ENCODE measurements at regions not wholly inside any gene's neighbourhood (a gene's known extent, or its start where the extent isn't known, plus 50 kb on each side); places are given as distances from the start of the nearest gene placed in this dataset.

DNA sequence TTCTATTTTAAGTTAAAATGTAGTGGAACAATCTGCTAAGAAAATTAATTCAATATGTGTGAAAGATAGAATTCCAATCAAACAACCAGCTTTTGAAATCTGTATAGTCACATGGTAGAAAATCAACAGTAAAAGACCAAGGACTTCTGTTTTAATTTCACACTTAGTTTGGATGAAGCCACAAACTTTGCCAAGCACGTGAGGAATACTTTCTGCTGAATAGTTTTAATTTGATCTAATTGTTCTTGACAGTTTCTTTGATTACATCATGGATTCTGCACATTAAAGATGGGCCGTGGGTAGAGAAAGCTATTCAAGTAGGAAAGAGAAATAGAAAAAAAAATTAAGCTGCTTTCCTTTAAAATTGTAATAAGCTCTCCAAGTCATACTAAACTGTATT is 137.9 kb upstream of the FAM241A start:
- H3K4me3 ChIP-seq = no peak overlapping the region
- H3K9me3 ChIP-seq = no peaks in the 10 kb centered on the region
- H3K4me1 ChIP-seq = no peaks in the 10 kb centered on the region
- no peak overlapping the region for H3K27ac ChIP-seq
- no peak for DNase-seq
- TF ChIP-seq POLR2A (IDR thresholded peaks at IDR 0.05) = no peak
- TF ChIP-seq, protein P1, sequence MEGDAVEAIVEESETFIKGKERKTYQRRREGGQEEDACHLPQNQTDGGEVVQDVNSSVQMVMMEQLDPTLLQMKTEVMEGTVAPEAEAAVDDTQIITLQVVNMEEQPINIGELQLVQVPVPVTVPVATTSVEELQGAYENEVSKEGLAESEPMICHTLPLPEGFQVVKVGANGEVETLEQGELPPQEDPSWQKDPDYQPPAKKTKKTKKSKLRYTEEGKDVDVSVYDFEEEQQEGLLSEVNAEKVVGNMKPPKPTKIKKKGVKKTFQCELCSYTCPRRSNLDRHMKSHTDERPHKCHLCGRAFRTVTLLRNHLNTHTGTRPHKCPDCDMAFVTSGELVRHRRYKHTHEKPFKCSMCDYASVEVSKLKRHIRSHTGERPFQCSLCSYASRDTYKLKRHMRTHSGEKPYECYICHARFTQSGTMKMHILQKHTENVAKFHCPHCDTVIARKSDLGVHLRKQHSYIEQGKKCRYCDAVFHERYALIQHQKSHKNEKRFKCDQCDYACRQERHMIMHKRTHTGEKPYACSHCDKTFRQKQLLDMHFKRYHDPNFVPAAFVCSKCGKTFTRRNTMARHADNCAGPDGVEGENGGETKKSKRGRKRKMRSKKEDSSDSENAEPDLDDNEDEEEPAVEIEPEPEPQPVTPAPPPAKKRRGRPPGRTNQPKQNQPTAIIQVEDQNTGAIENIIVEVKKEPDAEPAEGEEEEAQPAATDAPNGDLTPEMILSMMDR (IDR thresholded peaks at IDR 0.05) = no peak
- H3K27me3 ChIP-seq = no peaks in the 10 kb centered on the region
- no peaks in the 10 kb centered on the region for H3K36me3 ChIP-seq
- 28% methylated on average over 2 of the region's 2 CpGs for WGBS (ENCODE audit: insufficient coverage, low coverage, low lambda C conversion rate, missing lambda C conversion rate)
- intact Hi-C loops (cut with DNase I) = no loop called here
- no peak for ATAC-seq

DNA sequence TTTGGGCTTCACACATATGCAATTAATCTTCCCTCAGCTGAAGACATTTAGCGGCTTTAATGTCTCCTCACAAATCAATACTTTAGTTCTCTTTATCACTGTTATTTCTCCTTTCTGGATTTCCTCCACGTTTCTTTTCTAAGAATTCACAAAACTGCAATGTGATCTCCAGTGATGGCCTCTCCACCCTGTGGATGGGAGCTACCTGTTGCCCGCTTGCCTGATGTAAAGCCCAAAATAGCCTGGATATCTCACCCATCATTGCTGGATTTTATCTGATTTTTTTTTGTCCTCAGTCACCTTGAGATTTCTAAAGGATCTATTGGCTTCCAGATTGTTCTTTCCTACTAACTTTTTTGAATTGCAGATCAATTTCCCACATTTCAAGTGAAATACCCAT is 129.3 kb upstream of the FAM241A start:
- TF ChIP-seq, protein P1 (IDR thresholded peaks at IDR 0.05) = no peak
- ATAC-seq (no peak), DNase-seq (no peak)
- Histone ChIP-seq H3K4me1 (no peaks in the 10 kb centered on the region), H3K36me3 (no peaks in the 10 kb centered on the region), H3K9me3 (no peaks in the 10 kb centered on the region), H3K4me3 (no peak overlapping the region), H3K27ac (no peak overlapping the region), H3K27me3 (no peaks in the 10 kb centered on the region)
- WGBS (ENCODE audit: insufficient coverage, low coverage, low lambda C conversion rate, missing lambda C conversion rate) = 59% methylated on average over 3 of the region's 3 CpGs
- intact Hi-C loops (cut with DNase I) = no loop called here

DNA sequence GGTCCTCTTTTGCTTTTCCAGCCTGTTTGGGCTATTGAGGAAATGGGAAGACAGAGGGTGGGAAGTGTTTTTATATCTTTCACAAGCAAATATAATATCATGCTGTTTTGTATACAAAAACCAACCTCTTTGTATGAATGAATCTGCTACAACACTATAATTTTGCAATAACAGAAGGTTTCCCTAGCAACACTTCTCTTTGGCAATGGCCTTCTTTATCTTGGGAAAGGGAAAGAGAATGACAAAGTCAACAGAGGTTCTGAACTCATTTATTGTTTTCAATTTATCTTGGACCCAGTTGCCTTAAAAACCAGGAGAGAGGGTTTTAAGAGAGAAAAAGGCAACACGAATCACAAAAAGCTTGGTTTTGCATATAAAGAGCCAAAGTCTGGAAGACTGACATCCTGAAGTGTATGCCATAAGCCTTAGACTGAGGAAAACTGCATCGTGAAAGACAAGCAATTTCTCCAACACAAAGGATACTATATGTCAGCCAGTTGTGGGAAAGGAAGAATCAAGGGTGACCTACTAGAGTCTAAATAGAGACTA is 121.8 kb upstream of the FAM241A start:
- no peak for TF ChIP-seq POLR2A (IDR thresholded peaks at IDR 0.05)
- Histone ChIP-seq H3K27me3 (no peaks in the 10 kb centered on the region), H3K27ac (no peak overlapping the region), H3K9me3 (no peaks in the 10 kb centered on the region), H3K4me1 (no peaks in the 10 kb centered on the region), H3K36me3 (no peaks in the 10 kb centered on the region), H3K4me3 (no peak overlapping the region)
- intact Hi-C loops (cut with DNase I) = no loop called here
- WGBS (ENCODE audit: insufficient coverage, low coverage, low lambda C conversion rate, missing lambda C conversion rate) = 60% methylated on average over 2 of the region's 2 CpGs
- no peak for ATAC-seq
- no peak for DNase-seq

DNA sequence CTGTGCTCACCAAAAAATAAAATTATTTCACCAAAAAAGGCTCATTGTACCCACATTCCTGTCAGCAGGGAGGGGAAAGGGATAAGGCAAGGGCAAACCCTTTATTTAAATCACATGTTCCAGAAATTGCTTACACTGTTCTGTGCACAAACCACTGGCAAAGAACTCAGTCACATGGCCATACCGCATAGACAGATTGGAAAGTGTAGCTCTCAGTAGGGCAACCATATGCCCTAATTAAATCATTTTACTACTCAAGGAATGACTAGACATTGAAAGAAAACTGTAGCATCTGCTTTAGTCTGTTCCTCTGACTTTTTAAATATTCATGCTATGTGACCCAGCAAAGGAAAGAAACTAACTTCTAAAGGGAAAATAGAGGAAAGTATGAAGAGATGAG is 119.2 kb upstream of the FAM241A start:
- no peaks in the 10 kb centered on the region for H3K9me3 ChIP-seq
- no peaks in the 10 kb centered on the region for H3K4me1 ChIP-seq

DNA sequence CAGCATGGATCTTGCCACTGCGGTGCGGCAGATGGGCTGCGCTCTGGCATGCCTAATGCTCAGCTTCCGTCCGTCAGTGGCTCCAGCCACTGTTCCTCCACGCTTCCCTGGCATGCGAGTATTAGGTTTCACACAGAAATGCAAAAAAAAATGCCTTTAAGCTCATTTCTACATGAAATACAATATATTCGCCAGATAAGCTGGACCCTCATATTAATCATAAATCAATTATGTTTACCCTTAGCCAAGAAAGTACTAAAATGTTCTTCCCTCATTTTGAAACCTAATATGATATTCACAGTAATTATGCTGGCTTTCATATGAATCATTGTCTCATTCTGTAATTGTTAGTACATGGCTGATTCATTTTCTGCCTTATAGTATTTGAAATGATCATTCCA is 115.5 kb upstream of the FAM241A start:
- Histone ChIP-seq H3K4me1 (no peaks in the 10 kb centered on the region), H3K36me3 (no peaks in the 10 kb centered on the region), H3K27ac (no peak overlapping the region), H3K27me3 (no peaks in the 10 kb centered on the region), H3K9me3 (no peaks in the 10 kb centered on the region), H3K4me3 (no peak overlapping the region)
- no peak for TF ChIP-seq POLR2A (IDR thresholded peaks at IDR 0.05)
- TF ChIP-seq, protein P1 (IDR thresholded peaks at IDR 0.05) = no peak
- WGBS (ENCODE audit: insufficient coverage, low coverage, low lambda C conversion rate, missing lambda C conversion rate) = 58% methylated on average over 8 of the region's 8 CpGs
- intact Hi-C loops (cut with DNase I) = no loop called here
- no peak for ATAC-seq
- no peak for DNase-seq

More for the DNA sequence above, 119.2 kb upstream of the FAM241A start:
- no peak overlapping the region for H3K4me3 ChIP-seq
- no peak for TF ChIP-seq POLR2A (IDR thresholded peaks at IDR 0.05)
- TF ChIP-seq, protein P1 (IDR thresholded peaks at IDR 0.05) = no peak
- intact Hi-C loops (cut with DNase I) = no loop called here
- no peaks in the 10 kb centered on the region for H3K27me3 ChIP-seq
- no peak overlapping the region for H3K27ac ChIP-seq
- DNase-seq (no peak), ATAC-seq (no peak)
- H3K36me3 ChIP-seq = no peaks in the 10 kb centered on the region
- 71% methylated on average over 1 of the region's 1 CpG for WGBS (ENCODE audit: insufficient coverage, low coverage, low lambda C conversion rate, missing lambda C conversion rate)

All from right lobe of liver (tissue), 6 donors.